ENCODE measurements at regions not wholly inside any gene's neighbourhood (a gene's known extent, or its start where the extent isn't known, plus 50 kb on each side); places are given as distances from the start of the nearest gene placed in this dataset.

GRCh38 chr10:109778993-109779392 lies 144.3 kb downstream of the XPNPEP1 start:
- H4K20me1 ChIP-seq (ENCODE audit: control insufficient read depth, insufficient read depth, insufficient read length) = no peaks in the 10 kb centered on the region
- H4K91ac ChIP-seq (ENCODE audit: insufficient read length, low read depth, low read length) = no peak overlapping the region
- H3K27ac ChIP-seq (ENCODE audit: insufficient read length, low read depth, low read length) = no peak overlapping the region
- H3K4me1 ChIP-seq (ENCODE audit: insufficient read depth, low read length) = peaks cover 17% of the 10 kb centered on the region; the same call in 1 of the 2 replicates
- no peak overlapping the region for H3K14ac ChIP-seq (ENCODE audit: insufficient read depth, low read length)
- H3K36me3 Mint-ChIP-seq (ENCODE audit: insufficient read depth in 1 of 3, low read depth in 3 of 3) = no peaks in the 10 kb centered on the region
- 0 out of 2 replicates have a peak, but pooled peaks cover 5% of the 10 kb centered on the region for H3K27me3 Mint-ChIP-seq (ENCODE audit: low read depth)
- no peak overlapping the region for H3T11ph ChIP-seq (ENCODE audit: low read length)
- no peaks in the 10 kb centered on the region for H3K79me1 ChIP-seq (ENCODE audit: insufficient read depth, low read depth, low read length, poor library complexity, severe bottlenecking)
- H2BK15ac ChIP-seq (ENCODE audit: low read depth, low read length) = no peak overlapping the region
- no CpG with 5 or more reads among the region's 4 CpGs for WGBS (ENCODE audit: extremely low coverage, insufficient read length, low lambda C conversion rate)
- H2AK5ac ChIP-seq (ENCODE audit: insufficient read length, low read length) = no peak overlapping the region
- no peak overlapping the region; a peak in 1 of 7 replicates for H3K27ac Mint-ChIP-seq
- no peak for DNase-seq
- H3K4me3 Mint-ChIP-seq = no peak overlapping the region
- no peaks in the 10 kb centered on the region for H3K79me2 ChIP-seq (ENCODE audit: insufficient read depth, low read length)
- no peak overlapping the region for H2AFZ ChIP-seq (ENCODE audit: low read length)
- H3K9me3 Mint-ChIP-seq = no peaks in the 10 kb centered on the region
- H3K18ac ChIP-seq (ENCODE audit: insufficient read length, low read depth, low read length) = no peak overlapping the region
- no peak overlapping the region for H3K56ac ChIP-seq (ENCODE audit: insufficient read length, low read depth, low read length)
- no peaks in the 10 kb centered on the region for H3K27me3 ChIP-seq (ENCODE audit: insufficient read depth, low read length)
- no peak overlapping the region for H2BK12ac ChIP-seq (ENCODE audit: insufficient read length, low read depth, low read length)
- no peak overlapping the region for H3K23ac ChIP-seq (ENCODE audit: insufficient read length, low read depth, low read length)
- H4K8ac ChIP-seq (replicated peaks; ENCODE audit: insufficient read length, low read depth, low read length) = no peak overlapping the region
- H4K5ac ChIP-seq (ENCODE audit: insufficient read length, low read depth, low read length) = no peak overlapping the region
- no peak overlapping the region for H3K4me2 ChIP-seq (ENCODE audit: insufficient read depth, insufficient read length, low read length)
- H3K4me1 Mint-ChIP-seq = peaks cover 31 to 33% of the 10 kb centered on the region in 2 experiments
- no peak for TF ChIP-seq CTCF (conservative IDR thresholded peaks at IDR 0.05)
- no peak overlapping the region for H2BK5ac ChIP-seq (ENCODE audit: insufficient read length, low read length)
- H3K23me2 ChIP-seq (ENCODE audit: insufficient read length, low read depth, low read length, poor library complexity, severe bottlenecking) = no peaks in the 10 kb centered on the region
- no peak overlapping the region for H3K9ac ChIP-seq (ENCODE audit: extremely low read depth, insufficient read length, low read length)
- H2BK120ac ChIP-seq (ENCODE audit: low read depth, low read length, poor library complexity, severe bottlenecking) = no peak overlapping the region
- H3K4ac ChIP-seq (ENCODE audit: low read depth, low read length) = no peak overlapping the region
- no peak overlapping the region for H2BK20ac ChIP-seq (ENCODE audit: low read depth, low read length, poor library complexity, severe bottlenecking)
- H3K9me3 ChIP-seq (ENCODE audit: control insufficient read depth, low read depth, low read length) = no peaks in the 10 kb centered on the region

Data from H9 (cell line).